H1 (cell line): ENCODE measurements at regions not wholly inside any gene's neighbourhood (a gene's known extent, or its start where the extent isn't known, plus 50 kb on each side); places are given as distances from the start of the nearest gene placed in this dataset.

Experiments
- CTCF ChIA-PET: fragments of 300-600 bp; sonication (Branson Sonifier 250); formaldehyde crosslinking; loops from one replicate; lab custom pipeline; 2021; ENCODE audit not compliant: partially characterized antibody; lab: Charles Lee
- POLR2A ChIA-PET: fragments of 300-600 bp; sonication (Branson Sonifier 250); formaldehyde crosslinking; loops from one replicate; lab custom pipeline; 2021; ENCODE audit warnings: inconsistent platforms; ENCODE audit not compliant: partially characterized antibody; lab: Charles Lee
- DNase-seq, 2 experiments: peaks; one replicate each; pipeline versions ENCODE4 v3.0.0 to v3.0.0-alpha.2; 2010 to 2022; ENCODE audit warnings: low spot score in 2 of 2, low read depth in 1 of 2, mixed read lengths in 1 of 2
- FAIRE-seq: peaks from 2 replicates; lab custom pipeline; 2011; peaks lifted over from hg19 to GRCh38; lab: Jason Lieb, UNC
- H2AFZ ChIP-seq: 2 replicates; pipeline ENCODE4 v1.8.1; 2012; ENCODE audit warnings: low read length, inconsistent platforms
- H2AK5ac ChIP-seq: 2 replicates; pipeline ENCODE4 v1.6.1; 2013; ENCODE audit warnings: low read depth, low read length
- H2BK120ac ChIP-seq: replicated peaks from 2 replicates; pipeline ENCODE3; 2013; ENCODE audit warnings: low read depth, low read length, inconsistent platforms
- H2BK12ac ChIP-seq: 2 replicates; pipeline ENCODE4 v1.6.1; 2013; ENCODE audit warnings: low read depth, low read length
- H2BK15ac ChIP-seq: 2 replicates; pipeline ENCODE4 v1.6.1; 2013; ENCODE audit warnings: low read length
- H2BK20ac ChIP-seq: 2 replicates; pipeline ENCODE4 v1.6.1; 2013; ENCODE audit warnings: low read length
- H2BK5ac ChIP-seq: 2 replicates; pipeline ENCODE4 v1.6.1; 2013; ENCODE audit warnings: low read depth, low read length
- H3K14ac ChIP-seq: 2 replicates; pipeline ENCODE4 v1.6.1; 2013; ENCODE audit warnings: inconsistent platforms; ENCODE audit not compliant: insufficient read length
- H3K18ac ChIP-seq: 2 replicates; pipeline ENCODE4 v1.6.1; 2013; ENCODE audit warnings: low read length; ENCODE audit errors: extremely low read depth
- H3K23ac ChIP-seq: 2 replicates; pipeline ENCODE4 v1.6.1; 2013; ENCODE audit warnings: inconsistent platforms; ENCODE audit not compliant: insufficient read length
- H3K23me2 ChIP-seq: 2 replicates; pipeline ENCODE4 v1.6.1; 2013; ENCODE audit warnings: low read depth, low read length
- H3K27ac ChIP-seq: 2 replicates; pipeline ENCODE4 v1.6.1; 2011; ENCODE audit warnings: low read depth, low read length, inconsistent platforms
- H3K27me3 ChIP-seq, 4 experiments: replicated peaks in 1 of 4; 1 replicate in 1 of 4; 2 replicates in 3 of 4; pipeline versions ENCODE4 v1.6.1 to v1.8.1; 2011 to 2013; ENCODE audit warnings: low read length in 3 of 4, mild to moderate bottlenecking in 3 of 4, inconsistent platforms in 2 of 4, mixed read lengths in 2 of 4, moderate library complexity in 1 of 4; ENCODE audit not compliant: control insufficient read depth in 3 of 4, insufficient read depth in 3 of 4; ENCODE audit errors: extremely low read depth in 1 of 4
- H3K36me3 ChIP-seq, 4 experiments: 2 replicates each; pipeline versions ENCODE4 v1.6.1 to v1.8.1; 2011 to 2013; ENCODE audit warnings: mild to moderate bottlenecking in 4 of 4, low read length in 3 of 4, moderate library complexity in 2 of 4, control low read depth in 1 of 4, inconsistent platforms in 1 of 4; ENCODE audit not compliant: insufficient read depth in 4 of 4, control insufficient read depth in 2 of 4
- H3K4ac ChIP-seq: replicated peaks from 2 replicates; pipeline ENCODE3; 2013; ENCODE audit warnings: low read length, low read depth, mixed read lengths, inconsistent platforms; ENCODE audit not compliant: insufficient read length
- H3K4me1 ChIP-seq, 4 experiments: replicated peaks in 1 of 4; 1 replicate in 1 of 4; 2 replicates in 3 of 4; pipeline versions ENCODE4 v1.6.1 to v1.8.1; 2011 to 2013; ENCODE audit warnings: low read length in 3 of 4, inconsistent platforms in 2 of 4, mixed read lengths in 1 of 4; ENCODE audit not compliant: insufficient read depth in 4 of 4, control insufficient read depth in 3 of 4
- H3K4me2 ChIP-seq, 2 experiments: 2 replicates each; pipeline versions ENCODE4 v1.6.1 to v1.8.1; 2011 to 2013; ENCODE audit warnings: low read depth in 2 of 2, low read length in 2 of 2, control low read depth in 1 of 2, inconsistent platforms in 1 of 2, mild to moderate bottlenecking in 1 of 2; ENCODE audit not compliant: insufficient read depth in 1 of 2
- H3K4me3 ChIP-seq, 4 experiments: fragments of 200-600, 300-600 bp in 1 of 4; sonication (generic), shearing (Covaris generic), sonication (Bioruptor Twin) in 1 of 4; 2 replicates each; pipeline versions ENCODE4 v1.5.1 to v1.8.1; 2011 to 2016; ENCODE audit warnings: low read length in 4 of 4, low read depth in 3 of 4, control low read depth in 2 of 4, inconsistent platforms in 2 of 4, mild to moderate bottlenecking in 2 of 4, mixed read lengths in 1 of 4, moderate library complexity in 1 of 4; ENCODE audit not compliant: insufficient read depth in 2 of 4; ENCODE audit errors: extremely low read depth in 1 of 4
- H3K56ac ChIP-seq: replicated peaks from 2 replicates; pipeline ENCODE3; 2013; ENCODE audit warnings: low read depth, mild to moderate bottlenecking, mixed read lengths, low read length, inconsistent platforms; ENCODE audit not compliant: insufficient read length
- H3K79me1 ChIP-seq: 2 replicates; pipeline ENCODE4 v1.6.1; 2013; ENCODE audit warnings: low read depth, low read length, control low read depth
- H3K79me2 ChIP-seq, 2 experiments: 2 replicates each; pipeline versions ENCODE4 v1.6.1 to v1.8.1; 2012 to 2013; ENCODE audit warnings: low read length in 2 of 2, mild to moderate bottlenecking in 2 of 2, inconsistent platforms in 1 of 2; ENCODE audit not compliant: insufficient read depth in 2 of 2, control insufficient read depth in 1 of 2
- H3K9ac ChIP-seq, 4 experiments: replicated peaks in 1 of 4; 1 replicate in 1 of 4; 2 replicates in 3 of 4; pipeline versions ENCODE4 v1.6.1 to v1.8.1; 2011 to 2013; ENCODE audit warnings: low read depth in 3 of 4, low read length in 3 of 4, control low read depth in 2 of 4, mild to moderate bottlenecking in 2 of 4, moderate library complexity in 2 of 4, inconsistent platforms in 1 of 4; ENCODE audit errors: extremely low read depth in 1 of 4
- H3K9me3 ChIP-seq, 2 experiments: 2 replicates each; pipeline versions ENCODE4 v1.6.1 to v1.8.1; 2012 to 2013; ENCODE audit warnings: mild to moderate bottlenecking in 2 of 2, moderate library complexity in 2 of 2, control low read depth in 1 of 2, inconsistent platforms in 1 of 2, low read depth in 1 of 2, low read length in 1 of 2, mixed read lengths in 1 of 2; ENCODE audit not compliant: insufficient read depth in 2 of 2
- H4K20me1 ChIP-seq, 2 experiments: replicated peaks in 1 of 2; 2 replicates each; pipeline versions ENCODE3 to v1.8.1; 2011 to 2013; ENCODE audit warnings: inconsistent platforms in 2 of 2, low read length in 2 of 2, mild to moderate bottlenecking in 1 of 2; ENCODE audit not compliant: insufficient read depth in 2 of 2, control insufficient read depth in 1 of 2
- H4K5ac ChIP-seq: 2 replicates; pipeline ENCODE4 v1.6.1; 2013; ENCODE audit warnings: low read length, low read depth, mixed read lengths, inconsistent platforms; ENCODE audit not compliant: insufficient read length
- H4K8ac ChIP-seq: 2 replicates; pipeline ENCODE4 v1.8.0; 2013; ENCODE audit warnings: mild to moderate bottlenecking, moderate library complexity, low read length, inconsistent platforms; ENCODE audit not compliant: insufficient read depth; ENCODE audit errors: extremely low read depth
- H4K91ac ChIP-seq: replicated peaks from 2 replicates; pipeline ENCODE3; 2013; ENCODE audit warnings: low read length, mixed read lengths, inconsistent platforms; ENCODE audit not compliant: insufficient read length
- BCL11A ChIP-seq, 2 experiments: IDR thresholded peaks; one replicate each; pipeline ENCODE4 v1.6.1; 2011; ENCODE audit warnings: low read depth in 2 of 2, low read length in 2 of 2, mild to moderate bottlenecking in 2 of 2
- HDAC2 ChIP-seq, 2 experiments: fragments of 300-600 bp in 1 of 2; sonication (generic) in 1 of 2; IDR thresholded peaks; 2 replicates each; pipeline ENCODE4 v1.6.1; 2011 to 2012; ENCODE audit warnings: low read depth in 2 of 2, low read length in 2 of 2, mild to moderate bottlenecking in 2 of 2, moderate library complexity in 2 of 2, borderline replicate concordance in 1 of 2, inconsistent platforms in 1 of 2
- KDM1A ChIP-seq: fragments of 200-600, 300-600 bp; sonication (generic); IDR thresholded peaks from 2 replicates; pipeline ENCODE4 v1.7.1; 2016; ENCODE audit warnings: mild to moderate bottlenecking, low read length, borderline replicate concordance
- KDM4A ChIP-seq: IDR thresholded peaks from one replicate; pipeline ENCODE4 v1.7.1; 2012; ENCODE audit warnings: low read depth, mild to moderate bottlenecking, moderate library complexity, low read length, inconsistent platforms; ENCODE audit not compliant: severe bottlenecking
- MAFK ChIP-seq: IDR thresholded peaks from 2 replicates; pipeline ENCODE4 v1.6.1; 2012; ENCODE audit warnings: low read depth, mild to moderate bottlenecking, improper control_type of control experiment, low read length
- RFX5 ChIP-seq: IDR thresholded peaks from 2 replicates; pipeline ENCODE4 v1.6.1; 2011; ENCODE audit warnings: low read depth, low read length, improper control_type of control experiment, borderline replicate concordance
- RNF2 ChIP-seq: fragments of 200-900, 300-1000 bp; sonication (generic); IDR thresholded peaks from 2 replicates; pipeline ENCODE4 v1.7.1; 2016; ENCODE audit warnings: borderline replicate concordance, low read depth, mild to moderate bottlenecking, antibody characterized with exemption, low read length; ENCODE audit not compliant: poor library complexity, severe bottlenecking; ENCODE audit errors: missing control alignments
- SP2 ChIP-seq: IDR thresholded peaks from 2 replicates; pipeline ENCODE4 v1.6.1; 2012; ENCODE audit warnings: mild to moderate bottlenecking, low read length, inconsistent platforms
- WGBS, 2 experiments: shearing (Covaris generic) in 1 of 2; methylation state at CpG; one replicate each; pipeline versions ENCODE4 v1.1.6 to v1.1.7; 2013 to 2015; ENCODE audit warnings: low lambda C conversion rate in 2 of 2, mixed read lengths in 2 of 2, inconsistent platforms in 1 of 2, low coverage in 1 of 2, missing lambda C conversion rate in 1 of 2; ENCODE audit not compliant: insufficient replicate concordance in 2 of 2, insufficient coverage in 1 of 2, insufficient read length in 1 of 2; ENCODE audit errors: extremely low coverage in 1 of 2, missing lambda C conversion rate in 1 of 2; 5-methylcytosine and 5-hydroxymethylcytosine counted together
- TF ChIP-seq, protein P1 (sequence below): IDR thresholded peaks from 2 replicates; pipeline ENCODE4 v1.6.1; 2011; ENCODE audit warnings: low read depth, mild to moderate bottlenecking, low read length; ENCODE audit not compliant: insufficient read depth

GRCh38 chr3:5918626-5919025 is 731.1 kb downstream of the EDEM1 start:
- H3K36me3 ChIP-seq: no peaks in the 10 kb centered on the region
- no peak overlapping the region for H4K5ac ChIP-seq
- H3K4me2 ChIP-seq: no peak overlapping the region
- no peak for DNase-seq
- FAIRE-seq: no peak
- no peak overlapping the region for H2BK5ac ChIP-seq
- no peak overlapping the region for H3K27ac ChIP-seq
- H4K8ac ChIP-seq: no peak overlapping the region
- no peak overlapping the region for H3K4me3 ChIP-seq
- no peak overlapping the region for H3K23ac ChIP-seq
- no peak overlapping the region for H3K4ac ChIP-seq
- H3K9ac ChIP-seq: no peak overlapping the region
- no peak overlapping the region for H2BK12ac ChIP-seq
- H4K91ac ChIP-seq: no peak overlapping the region
- no peak overlapping the region for H3K14ac ChIP-seq
- POLR2A ChIA-PET: no interaction called here
- H2BK120ac ChIP-seq: no peak overlapping the region
- H2AFZ ChIP-seq: no peak overlapping the region
- H4K20me1 ChIP-seq: no peaks in the 10 kb centered on the region
- no peaks in the 10 kb centered on the region for H3K9me3 ChIP-seq
- H3K56ac ChIP-seq: no peak overlapping the region
- H3K4me1 ChIP-seq: no peaks in the 10 kb centered on the region
- H3K79me2 ChIP-seq: no peaks in the 10 kb centered on the region
- CTCF ChIA-PET: no interaction called here
- no peak overlapping the region for H2BK15ac ChIP-seq
- TF ChIP-seq RFX5: no peak
- no peak for TF ChIP-seq SP2
- TF ChIP-seq KDM4A: no peak
- no peak for TF ChIP-seq HDAC2 (IDR thresholded peaks at IDR 0.05; ENCODE audit: borderline replicate concordance in 1 of 2, low read depth in 2 of 2, low read length in 2 of 2)
- no peak for TF ChIP-seq BCL11A (IDR thresholded peaks at IDR 0.05; ENCODE audit: low read depth in 2 of 2, low read length in 2 of 2)
- no peak for TF ChIP-seq RNF2
- TF ChIP-seq MAFK: no peak
- TF ChIP-seq, protein P1, sequence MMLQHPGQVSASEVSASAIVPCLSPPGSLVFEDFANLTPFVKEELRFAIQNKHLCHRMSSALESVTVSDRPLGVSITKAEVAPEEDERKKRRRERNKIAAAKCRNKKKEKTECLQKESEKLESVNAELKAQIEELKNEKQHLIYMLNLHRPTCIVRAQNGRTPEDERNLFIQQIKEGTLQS: no peak
- no peak for TF ChIP-seq KDM1A
- 78% methylated on average over 6 of the region's 7 CpGs; no CpG with 5 or more reads in 1 of the 2 experiments for WGBS, 2 experiments
- H2BK20ac ChIP-seq: no peak overlapping the region
- H3K79me1 ChIP-seq: no peaks in the 10 kb centered on the region
- no peak overlapping the region for H2AK5ac ChIP-seq
- no peaks in the 10 kb centered on the region for H3K27me3 ChIP-seq
- H3K23me2 ChIP-seq: no peaks in the 10 kb centered on the region
- H3K18ac ChIP-seq: no peak overlapping the region
